B cell (primary cell): ENCODE measurements at regions not wholly inside any gene's neighbourhood (a gene's known extent, or its start where the extent isn't known, plus 50 kb on each side); places are given as distances from the start of the nearest gene placed in this dataset.

ENCODE experiments used
- ATAC-seq: fragments of 200-7000 bp; cut with Tn5 transposase; one replicate; pipeline ENCODE4 v1.10.0; 2021; ENCODE audit warnings: low read depth, mild to moderate bottlenecking, moderate number of reproducible peaks, moderate library complexity
- CTCF ChIA-PET: fragments of 350-600 bp; sonication (Branson Sonifier 250); formaldehyde crosslinking; loops from one replicate; lab custom pipeline; 2021; ENCODE audit warnings: antibody characterized with exemption, inconsistent platforms; lab: Charles Lee
- POLR2A ChIA-PET: fragments of 350-600 bp; sonication (Branson Sonifier 250); formaldehyde crosslinking; loops from one replicate; lab custom pipeline; 2021; ENCODE audit warnings: antibody characterized with exemption; lab: Charles Lee
- DNase-seq: peaks from one replicate; pipeline ENCODE4 v3.0.0; 2013
- H2AFZ ChIP-seq: 2 replicates; pipeline ENCODE4 v1.6.1; 2012; ENCODE audit warnings: mild to moderate bottlenecking, low read depth, low read length; ENCODE audit not compliant: insufficient read depth, poor library complexity, severe bottlenecking
- H3K27ac ChIP-seq, 2 donors: 1 replicate in 1 of 2; 2 replicates in 1 of 2; pipeline ENCODE4 v1.5.1; 2012 to 2013; ENCODE audit warnings: low read length in 2 of 2, mild to moderate bottlenecking in 2 of 2, moderate library complexity in 1 of 2
- H3K27me3 ChIP-seq, 4 experiments: fragments of 200-600 bp in 1 of 4; sonication (generic) in 1 of 4; replicated peaks in 1 of 4; 1 replicate in 2 of 4; 2 replicates in 2 of 4; pipeline versions ENCODE4 v1.6.1 to v1.7.0; 2013 to 2016; ENCODE audit warnings: low read length in 3 of 4, mild to moderate bottlenecking in 2 of 4, mixed read lengths in 1 of 4, moderate library complexity in 1 of 4; ENCODE audit not compliant: insufficient read depth in 4 of 4, control insufficient read depth in 3 of 4; ENCODE audit errors: control extremely low read depth in 1 of 4
- H3K36me3 ChIP-seq, 2 experiments: replicated peaks in 1 of 2; 1 replicate in 1 of 2; 2 replicates in 1 of 2; pipeline versions ENCODE4 v1.6.1 to v1.7.1; 2013; ENCODE audit warnings: low read length in 1 of 2; ENCODE audit not compliant: insufficient read depth in 2 of 2, control insufficient read depth in 1 of 2; ENCODE audit errors: control extremely low read depth in 1 of 2, extremely low read depth in 1 of 2
- H3K4me1 ChIP-seq, 2 donors: fragments of 200-600 bp in 1 of 2; sonication (generic) in 1 of 2; 1 replicate in 1 of 2; 2 replicates in 1 of 2; pipeline versions ENCODE4 v1.5.1 to v1.6.1; 2013 to 2017; ENCODE audit warnings: low read length in 2 of 2; ENCODE audit not compliant: control insufficient read depth in 2 of 2, insufficient read depth in 2 of 2
- H3K4me2 ChIP-seq: replicated peaks from 2 replicates; pipeline ENCODE3; 2012; ENCODE audit warnings: mild to moderate bottlenecking, low read depth, low read length; ENCODE audit not compliant: poor library complexity, severe bottlenecking
- H3K4me3 ChIP-seq, 5 experiments: fragments of 200-600 bp in 1 of 5; sonication (generic) in 1 of 5; 1 replicate in 3 of 5; 2 replicates in 2 of 5; pipeline versions ENCODE4 v1.5.1 to v1.7.0; 2011 to 2016; ENCODE audit warnings: low read length in 4 of 5, mild to moderate bottlenecking in 4 of 5, low read depth in 2 of 5, control low read depth in 1 of 5, moderate library complexity in 1 of 5; ENCODE audit not compliant: insufficient read depth in 1 of 5; ENCODE audit errors: control extremely low read depth in 1 of 5, extremely low read depth in 1 of 5
- H3K79me2 ChIP-seq: fragments of 200-600 bp; sonication (generic); one replicate; pipeline ENCODE4 v1.6.0; 2016; ENCODE audit warnings: low read length; ENCODE audit not compliant: control insufficient read depth, insufficient read depth
- H3K9ac ChIP-seq: fragments of 200-600 bp; sonication (generic); 2 replicates; pipeline ENCODE4 v1.6.1; 2017; ENCODE audit warnings: mild to moderate bottlenecking, low read length, moderate library complexity
- H3K9me3 ChIP-seq, 3 donors: one replicate each; pipeline versions ENCODE4 v1.6.1 to v1.7.1; 2013; ENCODE audit warnings: low read length in 2 of 3; ENCODE audit not compliant: control insufficient read depth in 2 of 3, insufficient read depth in 1 of 3; ENCODE audit errors: control extremely low read depth in 1 of 3
- H4K20me1 ChIP-seq: 2 replicates; pipeline ENCODE4 v1.6.0; 2012; ENCODE audit warnings: mild to moderate bottlenecking, low read length; ENCODE audit not compliant: insufficient read depth, control insufficient read depth, poor library complexity, severe bottlenecking
- H3K27ac Mint-ChIP-seq: one replicate; pipeline ENCODE4 v1.8.0; 2021; ENCODE audit warnings: mixed read lengths
- H3K27me3 Mint-ChIP-seq: one replicate; pipeline ENCODE4 v1.8.0; 2021; ENCODE audit warnings: mixed read lengths
- H3K4me1 Mint-ChIP-seq: one replicate; pipeline ENCODE4 v1.8.0; 2021; ENCODE audit warnings: mixed read lengths
- H3K4me3 Mint-ChIP-seq: one replicate; pipeline ENCODE4 v1.8.0; 2021; ENCODE audit warnings: mixed read lengths
- H3K9me3 Mint-ChIP-seq: one replicate; pipeline ENCODE4 v1.8.0; 2022; ENCODE audit warnings: mixed read lengths; ENCODE audit not compliant: insufficient read depth
- EZH2 ChIP-seq: IDR thresholded peaks from 2 replicates; pipeline ENCODE4 v1.6.1; 2012; ENCODE audit warnings: borderline replicate concordance, low read depth, mild to moderate bottlenecking, moderate library complexity, low read length; ENCODE audit not compliant: insufficient read depth, poor library complexity, severe bottlenecking
- WGBS: methylation state at CpG from one replicate; pipeline ENCODE4 v1.1.5; 2013; ENCODE audit warnings: missing lambda C conversion rate; ENCODE audit not compliant: insufficient coverage; 5-methylcytosine and 5-hydroxymethylcytosine counted together
- intact Hi-C: fragments of 100-400 bp; cut with micrococcal nuclease; formaldehyde crosslinking; loops from one replicate; pipeline ENCODE4 v1.10.0; 2022
- TF ChIP-seq, protein P1 (sequence below): fragments of 200-600 bp; IDR thresholded peaks from one replicate; pipeline ENCODE4 v1.8.0; 2022; ENCODE audit warnings: antibody characterized with exemption, mild to moderate bottlenecking

DNA sequence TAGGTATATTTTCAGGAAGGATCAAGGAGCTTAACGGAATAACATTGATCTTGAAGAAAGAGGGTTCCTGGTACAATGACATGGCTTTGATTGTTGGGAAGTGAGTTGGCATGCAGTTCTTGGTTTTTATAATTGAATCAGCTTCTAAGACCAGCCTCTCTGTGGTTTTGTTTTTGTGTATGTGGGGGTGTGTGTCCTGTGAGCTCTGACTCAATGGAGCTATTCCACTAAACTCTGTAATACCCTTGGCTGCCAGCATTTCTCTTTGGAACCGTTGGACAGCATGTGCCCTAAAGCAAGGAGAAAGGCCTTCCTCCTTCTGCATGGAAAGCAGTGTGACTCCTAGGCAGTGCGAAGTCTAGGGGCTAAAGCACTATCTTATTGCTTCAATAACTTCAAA is 124.8 kb downstream of the EDEM1 start:
- ChIA-PET POLR2A (no interaction called here), CTCF (no interaction called here)
- Histone ChIP-seq H3K79me2 (no peaks in the 10 kb centered on the region), H4K20me1 (no peaks in the 10 kb centered on the region), H3K4me2 (no peak overlapping the region), H2AFZ (no peak overlapping the region), H3K9me3 (no peaks in the 10 kb centered on the region), H3K4me3 (no peak overlapping the region), H3K4me1 (no peaks in the 10 kb centered on the region), H3K36me3 (no peaks in the 10 kb centered on the region), H3K27me3 (no peaks in the 10 kb centered on the region), H3K27ac (no peak overlapping the region), H3K9ac (no peak overlapping the region)
- Mint-ChIP-seq H3K4me1 (no peaks in the 10 kb centered on the region), H3K27ac (no peak overlapping the region), H3K27me3 (peaks cover under 1% of the 10 kb centered on the region), H3K4me3 (no peak overlapping the region), H3K9me3 (no peaks in the 10 kb centered on the region)
- WGBS = 100% methylated on average over 1 of the region's 3 CpGs
- TF ChIP-seq, protein P1, sequence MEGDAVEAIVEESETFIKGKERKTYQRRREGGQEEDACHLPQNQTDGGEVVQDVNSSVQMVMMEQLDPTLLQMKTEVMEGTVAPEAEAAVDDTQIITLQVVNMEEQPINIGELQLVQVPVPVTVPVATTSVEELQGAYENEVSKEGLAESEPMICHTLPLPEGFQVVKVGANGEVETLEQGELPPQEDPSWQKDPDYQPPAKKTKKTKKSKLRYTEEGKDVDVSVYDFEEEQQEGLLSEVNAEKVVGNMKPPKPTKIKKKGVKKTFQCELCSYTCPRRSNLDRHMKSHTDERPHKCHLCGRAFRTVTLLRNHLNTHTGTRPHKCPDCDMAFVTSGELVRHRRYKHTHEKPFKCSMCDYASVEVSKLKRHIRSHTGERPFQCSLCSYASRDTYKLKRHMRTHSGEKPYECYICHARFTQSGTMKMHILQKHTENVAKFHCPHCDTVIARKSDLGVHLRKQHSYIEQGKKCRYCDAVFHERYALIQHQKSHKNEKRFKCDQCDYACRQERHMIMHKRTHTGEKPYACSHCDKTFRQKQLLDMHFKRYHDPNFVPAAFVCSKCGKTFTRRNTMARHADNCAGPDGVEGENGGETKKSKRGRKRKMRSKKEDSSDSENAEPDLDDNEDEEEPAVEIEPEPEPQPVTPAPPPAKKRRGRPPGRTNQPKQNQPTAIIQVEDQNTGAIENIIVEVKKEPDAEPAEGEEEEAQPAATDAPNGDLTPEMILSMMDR = no peak
- TF ChIP-seq EZH2 = no peak
- intact Hi-C loops = no loop called here
- ATAC-seq = no peak
- no peak for DNase-seq

- H3K4me1 ChIP-seq = no peaks in the 10 kb centered on the region
These were observed 127.4 kb downstream of the EDEM1 start for GRCh38 chr3:5314897-5315296.

More at GRCh38 chr3:5314897-5315296, 127.4 kb downstream of the EDEM1 start:
- ATAC-seq (no peak), DNase-seq (no peak)
- Histone ChIP-seq H3K27me3 (no peaks in the 10 kb centered on the region), H3K4me3 (no peak overlapping the region), H3K36me3 (no peaks in the 10 kb centered on the region), H3K9me3 (no peaks in the 10 kb centered on the region), H3K27ac (no peak overlapping the region), H4K20me1 (no peaks in the 10 kb centered on the region), H2AFZ (no peak overlapping the region), H3K4me2 (no peak overlapping the region), H3K79me2 (no peaks in the 10 kb centered on the region), H3K9ac (no peak overlapping the region)
- Mint-ChIP-seq H3K27me3 (peaks cover 7% of the 10 kb centered on the region), H3K27ac (no peak overlapping the region), H3K4me1 (no peaks in the 10 kb centered on the region), H3K9me3 (no peaks in the 10 kb centered on the region), H3K4me3 (no peak overlapping the region)
- ChIA-PET POLR2A (no interaction called here), CTCF (no interaction called here)
- WGBS = no CpG with 5 or more reads among the region's 1 CpG
- intact Hi-C loops = no loop called here
- TF ChIP-seq, protein P1 = no peak
- TF ChIP-seq EZH2 = no peak
